ENCODE measurements at regions not wholly inside any gene's neighbourhood (a gene's known extent, or its start where the extent isn't known, plus 50 kb on each side); places are given as distances from the start of the nearest gene placed in this dataset.

- no peaks in the 10 kb centered on the region for H3K36me3 ChIP-seq (replicated peaks in 1 of 2; ENCODE audit: control insufficient read depth in 1 of 2, insufficient read depth in 2 of 2, low read length in 2 of 2)
- H3K9me3 ChIP-seq (ENCODE audit: low read length), result no peaks in the 10 kb centered on the region
- H2AFZ ChIP-seq (ENCODE audit: low read length), result no peak overlapping the region
- ATAC-seq (no peak), DNase-seq (ENCODE audit: low spot score) (no peak), FAIRE-seq (no peak)
- ChIA-PET POLR2A (no interaction called here), CTCF (ENCODE audit: low intra/inter-chr PET ratio, low total read pairs) (no interaction called here)
- H3K4me2 ChIP-seq (ENCODE audit: low read depth, low read length), result peak overlapping the region; percentile 43
- H3K27ac ChIP-seq (ENCODE audit: extremely low read length, insufficient read depth, low read length), result no peak overlapping the region
- no peaks in the 10 kb centered on the region for H4K20me1 ChIP-seq (ENCODE audit: insufficient read depth, low read length)
- no peak overlapping the region for H3K4me3 ChIP-seq (replicated peaks in 1 of 3; ENCODE audit: insufficient read depth in 1 of 3, low read depth in 2 of 3, low read length in 3 of 3)
- no peak overlapping the region for H3K9ac ChIP-seq (ENCODE audit: insufficient read depth, low read depth, low read length)
- 0 out of 2 replicates have a peak, but pooled peaks have one; percentile 24 for TF ChIP-seq NR2F6 (IDR thresholded peaks at IDR 0.05)
- no peak for TF ChIP-seq NR2F6 (CRISPR knock-in tag; IDR thresholded peaks at IDR 0.05)
- no peak for TF ChIP-seq MXD3 (CRISPR knock-in tag; IDR thresholded peaks at IDR 0.05)
- TF ChIP-seq, protein P1, sequence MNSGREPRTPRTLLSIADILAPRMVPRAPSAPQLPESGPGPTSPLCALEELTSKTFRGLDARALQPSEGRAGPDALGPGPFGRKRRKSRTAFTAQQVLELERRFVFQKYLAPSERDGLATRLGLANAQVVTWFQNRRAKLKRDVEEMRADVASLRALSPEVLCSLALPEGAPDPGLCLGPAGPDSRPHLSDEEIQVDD (CRISPR knock-in tag; IDR thresholded peaks at IDR 0.05; ENCODE audit: borderline replicate concordance), result no peak
- no peak for TF ChIP-seq KLF16 (CRISPR knock-in tag; IDR thresholded peaks at IDR 0.05)
- peak; percentile 61 for TF ChIP-seq HNF4A (CRISPR knock-in tag; IDR thresholded peaks at IDR 0.05)
- no peak for TF ChIP-seq ZNF766 (CRISPR knock-in tag; IDR thresholded peaks at IDR 0.05; ENCODE audit: borderline replicate concordance)
- TF ChIP-seq SMAD1 (CRISPR knock-in tag; IDR thresholded peaks at IDR 0.05; ENCODE audit: borderline replicate concordance, low read depth), result no peak
- TF ChIP-seq MBNL3 (CRISPR knock-in tag; conservative IDR thresholded peaks at IDR 0.05), result no peak
- TF ChIP-seq YEATS2 (CRISPR knock-in tag; IDR thresholded peaks at IDR 0.05; ENCODE audit: borderline replicate concordance), result no peak
- TF ChIP-seq ARNTL (CRISPR knock-in tag; IDR thresholded peaks at IDR 0.05), result no peak
- TF ChIP-seq GATAD2A (CRISPR knock-in tag; IDR thresholded peaks at IDR 0.05), result 0 out of 2 replicates have a peak, but pooled peaks have one; percentile 39
- no peak for TF ChIP-seq CREM (IDR thresholded peaks at IDR 0.05)
- TF ChIP-seq CREM (CRISPR knock-in tag; IDR thresholded peaks at IDR 0.05), result no peak
- TF ChIP-seq CEBPG (CRISPR knock-in tag; IDR thresholded peaks at IDR 0.05), result 0 out of 2 replicates have a peak, but pooled peaks have one; percentile 15
- TF ChIP-seq KAT7 (CRISPR knock-in tag; IDR thresholded peaks at IDR 0.05; ENCODE audit: borderline replicate concordance), result no peak
- H3K27me3 ChIP-seq (ENCODE audit: control insufficient read depth in 1 of 2, insufficient read depth in 2 of 2, low read length in 2 of 2), result no peaks in the 10 kb centered on the region
- BruUV-seq (replicated peaks), result no TSS peak
- intact Hi-C loops (cut with micrococcal nuclease; ENCODE audit: unreplicated experiment) (no loop called here), in situ Hi-C loops (cut with HindIII; ENCODE audit: extremely low pct_ligation_motif_present, low pct_unique_long_range_greater_than_20kb) (no loop called here)
- 64% methylated on average over 17 of the region's 17 CpGs for WGBS (ENCODE audit: low lambda C conversion rate)
- peaks cover 26% of the 10 kb centered on the region for H3K4me1 ChIP-seq (ENCODE audit: insufficient read depth, low read length)
- no peaks in the 10 kb centered on the region for H3K79me2 ChIP-seq (ENCODE audit: insufficient read depth, low read length)
Measured at GRCh38 chr17:62191390-62192361, 126.6 kb upstream of the MED13 start.

Measured in HepG2 (cell line).